GM21360 (cell line): ENCODE measurements at regions not wholly inside any gene's neighbourhood (a gene's known extent, or its start where the extent isn't known, plus 50 kb on each side); places are given as distances from the start of the nearest gene placed in this dataset.

Source experiments
- ATAC-seq: cut with Tn5 transposase; IDR thresholded peaks from one replicate; pipeline ENCODE4 v1.9.1; 2021; ENCODE audit warnings: mild to moderate bottlenecking, moderate library complexity; ENCODE audit not compliant: unreplicated experiment

GRCh38 chr1:193366764-193367507 lies 180.5 kb upstream of the B3GALT2 start:
- ATAC-seq: no peak

DNA sequence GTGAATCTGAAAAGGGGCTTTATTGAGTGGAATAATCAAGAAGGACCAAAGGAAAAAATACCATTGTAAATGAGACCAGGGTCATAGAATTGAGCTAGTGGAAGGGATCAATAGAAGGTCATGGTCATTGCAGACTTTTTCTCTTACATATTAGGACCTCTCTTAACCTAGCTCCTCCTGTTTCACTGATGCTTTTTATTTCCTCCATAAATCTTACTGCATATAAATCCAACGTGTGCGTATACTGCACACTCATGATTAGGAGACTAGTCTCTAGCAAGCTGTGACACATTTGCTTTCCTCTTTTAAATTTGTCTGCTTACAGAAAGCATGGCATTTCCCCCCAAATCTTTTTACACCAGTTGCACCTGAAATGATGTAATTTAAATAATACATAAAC lies 179.6 kb upstream of the B3GALT2 start:
- no peak for ATAC-seq

GRCh38 chr1:193359631-193360030 lies 173.2 kb upstream of the B3GALT2 start:
- ATAC-seq: no peak

DNA sequence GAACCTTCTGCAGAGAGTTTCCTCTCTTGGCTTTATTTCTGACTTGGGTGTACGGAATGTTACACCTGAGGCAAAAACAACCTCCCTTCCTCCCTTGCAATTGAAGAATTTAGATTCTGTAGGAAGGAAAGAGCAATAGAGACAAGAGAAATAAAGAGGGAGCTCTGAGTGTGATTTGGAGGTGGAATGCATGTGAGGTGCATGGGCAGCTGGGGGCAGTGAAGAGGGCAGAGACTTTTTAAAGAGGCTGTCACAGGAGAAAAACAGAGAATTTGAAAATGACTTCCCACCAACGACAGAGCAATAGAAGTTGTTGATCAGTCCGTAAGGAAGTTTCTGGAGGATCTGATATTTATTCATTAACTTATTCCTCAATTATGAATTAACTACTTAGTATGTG lies 172.0 kb upstream of the B3GALT2 start:
- no peak for ATAC-seq

DNA sequence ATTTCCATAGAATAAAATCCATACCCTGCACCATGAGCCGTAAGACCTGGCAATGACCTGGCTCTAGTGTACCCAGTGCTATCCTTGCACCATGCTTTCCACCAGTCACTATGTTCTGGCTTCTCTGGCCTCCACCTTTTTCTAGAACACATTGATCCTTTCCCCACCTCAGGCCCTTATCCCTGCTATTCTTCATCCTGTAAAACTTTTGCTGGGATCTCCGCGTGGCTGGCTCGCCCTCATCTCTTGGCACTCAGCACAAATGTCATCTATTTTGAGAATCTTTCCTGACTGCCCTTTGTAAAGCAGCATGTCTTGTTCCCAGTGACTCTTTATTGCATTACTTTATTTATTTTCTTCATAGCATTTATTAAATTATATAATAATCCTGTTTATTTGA lies 169.8 kb upstream of the B3GALT2 start:
- no peak for ATAC-seq

DNA sequence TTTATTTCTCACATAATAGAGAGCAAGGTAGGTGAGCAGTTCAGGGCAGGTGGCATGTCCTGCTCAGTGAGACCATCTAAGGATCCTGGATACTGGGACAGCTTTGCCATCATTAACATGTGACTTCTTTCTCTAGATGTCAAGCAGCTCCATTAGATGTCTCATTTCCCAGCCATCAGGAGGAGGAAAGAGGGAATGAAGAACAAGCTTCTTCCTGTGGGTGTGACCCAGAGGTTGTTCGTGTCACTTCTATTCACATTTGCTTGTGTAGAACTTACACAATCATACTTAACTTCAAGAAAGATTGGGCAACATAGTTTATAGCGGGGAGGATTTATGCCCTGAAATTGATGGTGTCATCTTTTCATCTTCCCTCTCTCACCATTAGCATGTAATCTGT lies 169.2 kb upstream of the B3GALT2 start:
- no peak for ATAC-seq

- ATAC-seq: no peak
These were observed 168.8 kb upstream of the B3GALT2 start for GRCh38 chr1:193355178-193355577.

GRCh38 chr1:193348769-193349535 lies 162.5 kb upstream of the B3GALT2 start:
- no peak for ATAC-seq

- ATAC-seq: no peak
These were observed 161.8 kb upstream of the B3GALT2 start for GRCh38 chr1:193348091-193348768.

DNA sequence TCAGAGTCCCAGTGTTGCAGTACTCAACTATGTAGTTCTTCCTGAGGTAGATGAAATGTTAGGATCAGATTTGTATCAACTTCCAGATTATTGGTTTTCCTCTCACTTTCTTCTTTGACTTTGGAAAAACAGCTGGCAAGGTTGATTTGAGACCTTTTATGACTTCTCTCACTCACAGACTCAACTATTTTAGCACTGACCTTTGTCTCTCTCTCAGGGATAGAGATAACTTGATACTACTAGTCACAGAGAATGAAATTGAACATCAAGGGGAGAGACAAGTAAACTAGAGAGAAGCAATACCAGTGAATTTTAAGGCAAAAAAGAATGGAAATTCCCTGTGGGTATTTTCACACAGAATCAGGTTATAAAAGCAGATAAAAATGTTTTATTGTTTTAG lies 159.7 kb upstream of the B3GALT2 start:
- ATAC-seq: no peak

- ATAC-seq: no peak
These were observed 156.4 kb upstream of the B3GALT2 start for GRCh38 chr1:193342811-193343210.

GRCh38 chr1:193340331-193340730 lies 153.9 kb upstream of the B3GALT2 start:
- no peak for ATAC-seq

- no peak for ATAC-seq
These were observed 153.0 kb upstream of the B3GALT2 start for GRCh38 chr1:193339401-193339800.

GRCh38 chr1:193338194-193338593 lies 151.8 kb upstream of the B3GALT2 start:
- peak; percentile 69 for ATAC-seq

DNA sequence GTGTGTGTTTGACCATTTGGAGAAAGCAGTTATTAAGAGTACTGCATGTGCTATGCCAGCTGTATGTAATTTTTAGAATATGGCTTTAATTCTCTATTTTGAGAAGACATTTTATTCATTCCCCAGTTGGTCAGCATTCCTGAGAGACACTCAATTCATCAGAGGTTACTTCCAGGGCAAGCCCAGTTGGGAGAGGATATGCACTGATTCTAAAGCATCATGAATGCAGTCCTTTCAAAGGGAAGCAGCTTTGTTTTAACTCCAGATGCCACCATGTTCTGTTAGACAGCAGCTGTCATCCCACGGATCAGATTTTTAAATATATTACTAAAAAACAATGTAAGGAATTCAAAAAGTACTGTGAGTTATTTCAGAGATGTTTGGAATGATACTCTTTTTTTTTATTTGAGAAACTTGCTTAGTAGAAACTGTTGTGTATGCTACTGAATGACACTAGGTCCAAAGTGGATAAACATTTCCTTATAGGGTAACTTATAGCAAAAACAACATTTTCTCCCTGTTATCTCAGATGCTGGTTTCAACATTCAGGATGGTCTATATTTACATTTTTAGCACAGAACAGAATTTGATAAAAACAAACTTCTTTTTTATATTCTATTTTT lies 149.5 kb upstream of the B3GALT2 start:
- no peak for ATAC-seq

DNA sequence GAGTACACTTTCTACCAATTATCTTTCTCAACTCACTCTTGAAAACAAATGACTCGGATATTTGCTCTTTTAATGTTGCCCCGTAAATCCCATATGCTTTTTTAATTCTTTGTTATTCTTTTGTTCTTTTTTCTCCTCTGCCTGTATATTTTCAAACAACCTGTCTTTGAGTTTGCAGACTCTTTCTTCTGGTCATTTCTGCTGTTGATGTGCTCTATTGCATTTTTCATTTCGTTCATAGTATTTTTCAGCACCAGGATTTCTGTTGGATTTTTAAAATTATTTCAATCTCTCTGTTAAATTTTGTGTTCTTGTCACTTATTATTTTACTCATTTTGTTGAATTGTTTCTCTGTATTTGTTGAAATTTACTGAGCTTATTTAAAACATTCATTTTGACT lies 146.8 kb upstream of the B3GALT2 start:
- no peak for ATAC-seq

- ATAC-seq: no peak
These were observed 139.9 kb upstream of the B3GALT2 start for GRCh38 chr1:193326296-193326695.

GRCh38 chr1:193325771-193326170 lies 139.4 kb upstream of the B3GALT2 start:
- ATAC-seq: no peak

- no peak for ATAC-seq
These were observed 138.6 kb upstream of the B3GALT2 start for GRCh38 chr1:193325042-193325441.

- no peak for ATAC-seq
These were observed 135.8 kb upstream of the B3GALT2 start for GRCh38 chr1:193322211-193322610.

- no peak for ATAC-seq
These were observed 134.9 kb upstream of the B3GALT2 start for GRCh38 chr1:193321242-193321840.
